Mesodermal cell (in vitro differentiated cells): ENCODE measurements at regions not wholly inside any gene's neighbourhood (a gene's known extent, or its start where the extent isn't known, plus 50 kb on each side); places are given as distances from the start of the nearest gene placed in this dataset.
A peak's percentile ranks its signal among the peaks of the same experiment; 100 is the strongest.

Experiments used
- H3K27ac ChIP-seq: 2 replicates; pipeline ENCODE4 v1.7.0; 2013; ENCODE audit warnings: mild to moderate bottlenecking, low read depth, low read length, moderate library complexity; ENCODE audit not compliant: severe bottlenecking
- H3K36me3 ChIP-seq: 2 replicates; pipeline ENCODE4 v1.7.1; 2013; ENCODE audit warnings: mild to moderate bottlenecking, low read length, moderate library complexity; ENCODE audit not compliant: control insufficient read depth, insufficient read depth
- H3K4me1 ChIP-seq: one replicate; pipeline ENCODE4 v1.7.1; 2013; ENCODE audit warnings: mild to moderate bottlenecking, low read length; ENCODE audit not compliant: insufficient read depth, control insufficient read depth, poor library complexity, severe bottlenecking
- H3K4me3 ChIP-seq: 2 replicates; pipeline ENCODE4 v1.7.0; 2013; ENCODE audit warnings: low read length, control low read depth, mild to moderate bottlenecking; ENCODE audit not compliant: insufficient read depth, poor library complexity, severe bottlenecking; ENCODE audit errors: extremely low read depth
- H3K9me3 ChIP-seq: 2 replicates; pipeline ENCODE4 v1.7.1; 2013; ENCODE audit warnings: mild to moderate bottlenecking, low read length, moderate library complexity; ENCODE audit not compliant: control insufficient read depth
- whole genome bisulfite sequencing, 2 experiments: methylation state at CpG; one replicate each; pipeline ENCODE4 v1.1.5; 2013; ENCODE audit warnings: missing lambda C conversion rate in 2 of 2; ENCODE audit not compliant: insufficient coverage in 2 of 2; 5-methylcytosine and 5-hydroxymethylcytosine counted together

- no peaks in the 10 kb centered on the region for H3K9me3 ChIP-seq
- 100% methylated on average over 1 of the region's 1 CpG; no CpG with 5 or more reads in 1 of the 2 experiments for WGBS, 2 experiments
- no peaks in the 10 kb centered on the region for H3K36me3 ChIP-seq
- H3K4me3 ChIP-seq = no peak overlapping the region
- H3K4me1 ChIP-seq = no peaks in the 10 kb centered on the region
- no peak overlapping the region for H3K27ac ChIP-seq
Observed at GRCh38 chr4:84412062-84412461, 87.0 kb downstream of the NKX6-1 start.

DNA sequence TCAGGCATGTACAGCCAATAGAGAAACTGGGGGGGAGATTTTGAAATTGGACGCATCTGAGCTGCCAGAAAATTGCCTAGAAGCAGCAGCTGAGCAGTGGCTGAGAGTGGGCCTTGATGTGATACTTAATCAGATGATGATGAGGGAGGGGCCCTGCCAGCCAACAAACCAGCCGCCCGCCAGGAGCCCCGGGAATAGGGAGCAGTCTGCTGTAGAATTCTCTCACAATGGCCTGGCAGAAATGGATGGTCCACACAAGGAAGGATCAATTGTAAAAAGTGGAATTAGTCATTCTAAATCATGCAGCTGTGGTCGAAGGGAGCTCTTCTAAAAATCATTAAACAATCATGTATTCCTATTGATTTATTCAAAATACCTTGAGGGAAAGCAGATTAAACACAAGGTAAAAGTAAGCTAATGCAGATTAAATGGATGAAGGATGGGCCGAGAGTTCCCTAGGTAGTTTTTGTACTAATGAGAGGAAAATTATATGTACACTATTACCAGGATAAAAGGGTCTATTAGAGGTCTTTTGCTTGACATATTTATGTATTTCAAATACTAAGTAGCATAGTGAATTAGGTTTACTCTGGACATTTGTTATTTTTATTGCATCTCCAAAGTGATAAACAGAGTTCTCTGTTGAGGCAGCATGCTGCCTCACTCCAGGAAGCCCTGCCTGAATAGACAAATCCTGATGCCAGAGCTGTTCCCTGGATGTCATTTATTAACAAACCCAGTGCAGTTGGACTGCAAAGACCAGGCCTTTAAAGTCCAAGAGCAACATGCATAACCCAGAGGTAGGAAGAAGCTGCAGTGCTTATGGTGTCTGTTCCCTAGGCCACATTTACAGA, 91.3 kb downstream of the NKX6-1 start:
- H3K36me3 ChIP-seq = no peaks in the 10 kb centered on the region
- no peaks in the 10 kb centered on the region for H3K9me3 ChIP-seq
- H3K4me1 ChIP-seq = peaks cover 6% of the 10 kb centered on the region
- WGBS, 2 experiments = 90 to 94% methylated on average over 4 of the region's 6 CpGs
- H3K27ac ChIP-seq = no peak overlapping the region
- H3K4me3 ChIP-seq = no peak overlapping the region

GRCh38 chr4:84403656-84404055, 95.4 kb downstream of the NKX6-1 start:
- Histone ChIP-seq H3K27ac (peak overlapping the region; percentile 18), H3K4me1 (peaks cover 6% of the 10 kb centered on the region), H3K4me3 (no peak overlapping the region), H3K9me3 (no peaks in the 10 kb centered on the region), H3K36me3 (no peaks in the 10 kb centered on the region)
- 79 to 83% methylated on average over 2 of the region's 4 CpGs for WGBS, 2 experiments

- H3K4me1 ChIP-seq = peaks cover 6% of the 10 kb centered on the region
- H3K9me3 ChIP-seq = no peaks in the 10 kb centered on the region
- 64 to 94% methylated on average over 2 to 3 of the region's 3 CpGs for WGBS, 2 experiments
- no peaks in the 10 kb centered on the region for H3K36me3 ChIP-seq
- no peak overlapping the region for H3K4me3 ChIP-seq
- H3K27ac ChIP-seq = no peak overlapping the region
Observed at GRCh38 chr4:84401701-84402306, 97.3 kb downstream of the NKX6-1 start.

- WGBS, 2 experiments = 93 to 97% methylated on average over 3 of the region's 3 CpGs
- no peak overlapping the region for H3K27ac ChIP-seq
- no peak overlapping the region for H3K4me3 ChIP-seq
- peaks cover 3% of the 10 kb centered on the region for H3K4me1 ChIP-seq
- H3K36me3 ChIP-seq = no peaks in the 10 kb centered on the region
- H3K9me3 ChIP-seq = no peaks in the 10 kb centered on the region
Observed at GRCh38 chr4:84394386-84394785, 104.7 kb downstream of the NKX6-1 start.

- Histone ChIP-seq H3K36me3 (no peaks in the 10 kb centered on the region), H3K27ac (no peak overlapping the region), H3K4me3 (no peak overlapping the region), H3K9me3 (no peaks in the 10 kb centered on the region), H3K4me1 (peaks cover 3% of the 10 kb centered on the region)
- WGBS, 2 experiments = 71% methylated on average over 1 of the region's 3 CpGs; no CpG with 5 or more reads in 1 of the 2 experiments
Observed at GRCh38 chr4:84392951-84393590, 106.0 kb downstream of the NKX6-1 start.

- Histone ChIP-seq H3K4me1 (no peaks in the 10 kb centered on the region), H3K36me3 (no peaks in the 10 kb centered on the region), H3K9me3 (no peaks in the 10 kb centered on the region), H3K27ac (no peak overlapping the region), H3K4me3 (no peak overlapping the region)
- 94 to 100% methylated on average over 2 of the region's 2 CpGs for WGBS, 2 experiments
Observed at GRCh38 chr4:84389406-84389805, 109.7 kb downstream of the NKX6-1 start.

GRCh38 chr4:84385203-84385602, 113.9 kb downstream of the NKX6-1 start:
- Histone ChIP-seq H3K36me3 (no peaks in the 10 kb centered on the region), H3K4me1 (no peaks in the 10 kb centered on the region), H3K4me3 (no peak overlapping the region), H3K9me3 (no peaks in the 10 kb centered on the region), H3K27ac (no peak overlapping the region)
- no CpG with 5 or more reads among the region's 2 CpGs for WGBS, 2 experiments

GRCh38 chr4:84384801-84385200, 114.3 kb downstream of the NKX6-1 start:
- no peak overlapping the region for H3K4me3 ChIP-seq
- no peaks in the 10 kb centered on the region for H3K9me3 ChIP-seq
- H3K27ac ChIP-seq = no peak overlapping the region
- WGBS, 2 experiments = 43% methylated on average over 1 of the region's 1 CpG; no CpG with 5 or more reads in 1 of the 2 experiments
- no peaks in the 10 kb centered on the region for H3K36me3 ChIP-seq
- no peaks in the 10 kb centered on the region for H3K4me1 ChIP-seq

DNA sequence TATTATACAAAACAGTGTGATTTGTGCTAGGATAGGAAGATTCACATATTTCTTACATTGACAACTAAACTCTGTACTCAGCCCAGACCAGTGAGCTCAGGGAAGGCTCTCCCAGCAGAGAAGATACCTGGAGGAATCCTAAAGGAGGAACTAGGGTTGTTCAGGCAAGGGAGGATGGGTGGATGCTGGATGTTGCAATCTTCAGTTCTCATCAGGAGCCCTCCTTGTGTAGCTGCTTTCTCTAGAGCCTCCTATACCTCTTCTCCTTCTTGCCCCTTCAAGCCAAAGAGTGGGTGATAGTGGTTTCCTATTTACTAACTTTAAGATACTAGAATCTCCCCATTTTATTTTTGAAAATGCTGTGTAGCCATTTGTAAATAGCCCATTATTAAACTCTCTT, 117.3 kb downstream of the NKX6-1 start:
- Histone ChIP-seq H3K9me3 (no peaks in the 10 kb centered on the region), H3K4me3 (no peak overlapping the region), H3K36me3 (no peaks in the 10 kb centered on the region), H3K27ac (no peak overlapping the region), H3K4me1 (no peaks in the 10 kb centered on the region)
